H1 (cell line): ENCODE measurements at regions not wholly inside any gene's neighbourhood (a gene's known extent, or its start where the extent isn't known, plus 50 kb on each side); places are given as distances from the start of the nearest gene placed in this dataset.

Experiments
- CTCF ChIA-PET: fragments of 300-600 bp; sonication (Branson Sonifier 250); formaldehyde crosslinking; loops from one replicate; lab custom pipeline; 2021; ENCODE audit not compliant: partially characterized antibody; lab: Charles Lee
- POLR2A ChIA-PET: fragments of 300-600 bp; sonication (Branson Sonifier 250); formaldehyde crosslinking; loops from one replicate; lab custom pipeline; 2021; ENCODE audit warnings: inconsistent platforms; ENCODE audit not compliant: partially characterized antibody; lab: Charles Lee
- DNase-seq, 2 experiments: peaks; one replicate each; pipeline versions ENCODE4 v3.0.0 to v3.0.0-alpha.2; 2010 to 2022; ENCODE audit warnings: low spot score in 2 of 2, low read depth in 1 of 2, mixed read lengths in 1 of 2
- FAIRE-seq: peaks from 2 replicates; lab custom pipeline; 2011; peaks lifted over from hg19 to GRCh38; lab: Jason Lieb, UNC
- H2AFZ ChIP-seq: 2 replicates; pipeline ENCODE4 v1.8.1; 2012; ENCODE audit warnings: low read length, inconsistent platforms
- H2AK5ac ChIP-seq: 2 replicates; pipeline ENCODE4 v1.6.1; 2013; ENCODE audit warnings: low read depth, low read length
- H2BK120ac ChIP-seq: replicated peaks from 2 replicates; pipeline ENCODE3; 2013; ENCODE audit warnings: low read depth, low read length, inconsistent platforms
- H2BK12ac ChIP-seq: 2 replicates; pipeline ENCODE4 v1.6.1; 2013; ENCODE audit warnings: low read depth, low read length
- H2BK15ac ChIP-seq: 2 replicates; pipeline ENCODE4 v1.6.1; 2013; ENCODE audit warnings: low read length
- H2BK20ac ChIP-seq: 2 replicates; pipeline ENCODE4 v1.6.1; 2013; ENCODE audit warnings: low read length
- H2BK5ac ChIP-seq: 2 replicates; pipeline ENCODE4 v1.6.1; 2013; ENCODE audit warnings: low read depth, low read length
- H3K14ac ChIP-seq: 2 replicates; pipeline ENCODE4 v1.6.1; 2013; ENCODE audit warnings: inconsistent platforms; ENCODE audit not compliant: insufficient read length
- H3K18ac ChIP-seq: 2 replicates; pipeline ENCODE4 v1.6.1; 2013; ENCODE audit warnings: low read length; ENCODE audit errors: extremely low read depth
- H3K23ac ChIP-seq: 2 replicates; pipeline ENCODE4 v1.6.1; 2013; ENCODE audit warnings: inconsistent platforms; ENCODE audit not compliant: insufficient read length
- H3K23me2 ChIP-seq: 2 replicates; pipeline ENCODE4 v1.6.1; 2013; ENCODE audit warnings: low read depth, low read length
- H3K27ac ChIP-seq: 2 replicates; pipeline ENCODE4 v1.6.1; 2011; ENCODE audit warnings: low read depth, low read length, inconsistent platforms
- H3K27me3 ChIP-seq, 4 experiments: replicated peaks in 1 of 4; 1 replicate in 1 of 4; 2 replicates in 3 of 4; pipeline versions ENCODE4 v1.6.1 to v1.8.1; 2011 to 2013; ENCODE audit warnings: low read length in 3 of 4, mild to moderate bottlenecking in 3 of 4, inconsistent platforms in 2 of 4, mixed read lengths in 2 of 4, moderate library complexity in 1 of 4; ENCODE audit not compliant: control insufficient read depth in 3 of 4, insufficient read depth in 3 of 4; ENCODE audit errors: extremely low read depth in 1 of 4
- H3K36me3 ChIP-seq, 4 experiments: 2 replicates each; pipeline versions ENCODE4 v1.6.1 to v1.8.1; 2011 to 2013; ENCODE audit warnings: mild to moderate bottlenecking in 4 of 4, low read length in 3 of 4, moderate library complexity in 2 of 4, control low read depth in 1 of 4, inconsistent platforms in 1 of 4; ENCODE audit not compliant: insufficient read depth in 4 of 4, control insufficient read depth in 2 of 4
- H3K4ac ChIP-seq: replicated peaks from 2 replicates; pipeline ENCODE3; 2013; ENCODE audit warnings: low read length, low read depth, mixed read lengths, inconsistent platforms; ENCODE audit not compliant: insufficient read length
- H3K4me1 ChIP-seq, 4 experiments: replicated peaks in 1 of 4; 1 replicate in 1 of 4; 2 replicates in 3 of 4; pipeline versions ENCODE4 v1.6.1 to v1.8.1; 2011 to 2013; ENCODE audit warnings: low read length in 3 of 4, inconsistent platforms in 2 of 4, mixed read lengths in 1 of 4; ENCODE audit not compliant: insufficient read depth in 4 of 4, control insufficient read depth in 3 of 4
- H3K4me2 ChIP-seq, 2 experiments: 2 replicates each; pipeline versions ENCODE4 v1.6.1 to v1.8.1; 2011 to 2013; ENCODE audit warnings: low read depth in 2 of 2, low read length in 2 of 2, control low read depth in 1 of 2, inconsistent platforms in 1 of 2, mild to moderate bottlenecking in 1 of 2; ENCODE audit not compliant: insufficient read depth in 1 of 2
- H3K4me3 ChIP-seq, 4 experiments: fragments of 200-600, 300-600 bp in 1 of 4; sonication (generic), shearing (Covaris generic), sonication (Bioruptor Twin) in 1 of 4; 2 replicates each; pipeline versions ENCODE4 v1.5.1 to v1.8.1; 2011 to 2016; ENCODE audit warnings: low read length in 4 of 4, low read depth in 3 of 4, control low read depth in 2 of 4, inconsistent platforms in 2 of 4, mild to moderate bottlenecking in 2 of 4, mixed read lengths in 1 of 4, moderate library complexity in 1 of 4; ENCODE audit not compliant: insufficient read depth in 2 of 4; ENCODE audit errors: extremely low read depth in 1 of 4
- H3K56ac ChIP-seq: replicated peaks from 2 replicates; pipeline ENCODE3; 2013; ENCODE audit warnings: low read depth, mild to moderate bottlenecking, mixed read lengths, low read length, inconsistent platforms; ENCODE audit not compliant: insufficient read length
- H3K79me1 ChIP-seq: 2 replicates; pipeline ENCODE4 v1.6.1; 2013; ENCODE audit warnings: low read depth, low read length, control low read depth
- H3K79me2 ChIP-seq, 2 experiments: 2 replicates each; pipeline versions ENCODE4 v1.6.1 to v1.8.1; 2012 to 2013; ENCODE audit warnings: low read length in 2 of 2, mild to moderate bottlenecking in 2 of 2, inconsistent platforms in 1 of 2; ENCODE audit not compliant: insufficient read depth in 2 of 2, control insufficient read depth in 1 of 2
- H3K9ac ChIP-seq, 4 experiments: replicated peaks in 1 of 4; 1 replicate in 1 of 4; 2 replicates in 3 of 4; pipeline versions ENCODE4 v1.6.1 to v1.8.1; 2011 to 2013; ENCODE audit warnings: low read depth in 3 of 4, low read length in 3 of 4, control low read depth in 2 of 4, mild to moderate bottlenecking in 2 of 4, moderate library complexity in 2 of 4, inconsistent platforms in 1 of 4; ENCODE audit errors: extremely low read depth in 1 of 4
- H3K9me3 ChIP-seq, 2 experiments: 2 replicates each; pipeline versions ENCODE4 v1.6.1 to v1.8.1; 2012 to 2013; ENCODE audit warnings: mild to moderate bottlenecking in 2 of 2, moderate library complexity in 2 of 2, control low read depth in 1 of 2, inconsistent platforms in 1 of 2, low read depth in 1 of 2, low read length in 1 of 2, mixed read lengths in 1 of 2; ENCODE audit not compliant: insufficient read depth in 2 of 2
- H4K20me1 ChIP-seq, 2 experiments: replicated peaks in 1 of 2; 2 replicates each; pipeline versions ENCODE3 to v1.8.1; 2011 to 2013; ENCODE audit warnings: inconsistent platforms in 2 of 2, low read length in 2 of 2, mild to moderate bottlenecking in 1 of 2; ENCODE audit not compliant: insufficient read depth in 2 of 2, control insufficient read depth in 1 of 2
- H4K5ac ChIP-seq: 2 replicates; pipeline ENCODE4 v1.6.1; 2013; ENCODE audit warnings: low read length, low read depth, mixed read lengths, inconsistent platforms; ENCODE audit not compliant: insufficient read length
- H4K8ac ChIP-seq: 2 replicates; pipeline ENCODE4 v1.8.0; 2013; ENCODE audit warnings: mild to moderate bottlenecking, moderate library complexity, low read length, inconsistent platforms; ENCODE audit not compliant: insufficient read depth; ENCODE audit errors: extremely low read depth
- H4K91ac ChIP-seq: replicated peaks from 2 replicates; pipeline ENCODE3; 2013; ENCODE audit warnings: low read length, mixed read lengths, inconsistent platforms; ENCODE audit not compliant: insufficient read length
- POLR2A ChIP-seq, 2 experiments: IDR thresholded peaks; 1 replicate in 1 of 2; 2 replicates in 1 of 2; pipeline ENCODE4 v1.6.1; 2011; ENCODE audit warnings: low read depth in 2 of 2, low read length in 2 of 2, mild to moderate bottlenecking in 2 of 2; ENCODE audit errors: control extremely low read depth in 1 of 2
- RXRA ChIP-seq: IDR thresholded peaks from 2 replicates; pipeline ENCODE4 v1.6.1; 2011; ENCODE audit warnings: low read depth, mild to moderate bottlenecking, low read length, moderate library complexity; ENCODE audit not compliant: insufficient read depth
- SP1 ChIP-seq: IDR thresholded peaks from 2 replicates; pipeline ENCODE4 v1.6.1; 2011; ENCODE audit warnings: low read depth, low read length
- WGBS, 2 experiments: shearing (Covaris generic) in 1 of 2; methylation state at CpG; one replicate each; pipeline versions ENCODE4 v1.1.6 to v1.1.7; 2013 to 2015; ENCODE audit warnings: low lambda C conversion rate in 2 of 2, mixed read lengths in 2 of 2, inconsistent platforms in 1 of 2, low coverage in 1 of 2, missing lambda C conversion rate in 1 of 2; ENCODE audit not compliant: insufficient replicate concordance in 2 of 2, insufficient coverage in 1 of 2, insufficient read length in 1 of 2; ENCODE audit errors: extremely low coverage in 1 of 2, missing lambda C conversion rate in 1 of 2; 5-methylcytosine and 5-hydroxymethylcytosine counted together

DNA sequence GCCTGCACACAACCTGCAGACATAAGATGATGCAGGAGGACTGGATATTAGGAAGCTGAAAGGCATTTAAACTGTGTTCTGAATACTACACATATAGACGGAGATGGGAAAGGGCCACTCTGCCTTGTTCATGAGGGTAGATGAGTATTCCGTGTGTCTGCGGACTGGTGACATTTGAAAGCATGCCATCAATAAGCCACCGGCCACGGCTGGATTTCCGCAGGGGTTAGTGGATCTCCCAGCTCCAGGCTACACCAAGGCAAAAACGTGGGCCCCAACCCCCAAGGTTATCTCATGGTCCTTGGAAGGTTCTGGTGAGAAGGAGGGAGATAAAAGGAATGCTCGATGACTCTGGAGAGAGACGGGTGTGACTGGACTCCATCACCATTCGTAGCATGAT is 78.6 kb upstream of the THBS2 start:
- POLR2A ChIA-PET: no interaction called here
- Histone ChIP-seq H3K18ac (no peak overlapping the region), H3K56ac (no peak overlapping the region), H3K27ac (no peak overlapping the region), H3K4me2 (no peak overlapping the region), H3K4ac (no peak overlapping the region), H2BK12ac (no peak overlapping the region), H3K14ac (no peak overlapping the region), H2AFZ (no peak overlapping the region), H2BK5ac (no peak overlapping the region), H2BK15ac (no peak overlapping the region), H3K4me3 (no peak overlapping the region), H3K23me2 (no peaks in the 10 kb centered on the region), H3K79me1 (no peaks in the 10 kb centered on the region), H2BK120ac (no peak overlapping the region), H3K79me2 (no peaks in the 10 kb centered on the region), H3K9me3 (no peaks in the 10 kb centered on the region), H3K4me1 (no peaks in the 10 kb centered on the region; a peak in 1 of 7 replicates), H3K23ac (no peak overlapping the region), H4K20me1 (no peaks in the 10 kb centered on the region), H4K5ac (no peak overlapping the region), H3K36me3 (no peaks in the 10 kb centered on the region), H2AK5ac (no peak overlapping the region), H2BK20ac (no peak overlapping the region), H4K8ac (no peak overlapping the region), H3K27me3 (no peaks in the 10 kb centered on the region), H3K9ac (no peak overlapping the region), H4K91ac (no peak overlapping the region)
- DNase-seq (no peak), FAIRE-seq (no peak)
- WGBS, 2 experiments: 92% methylated on average over 10 of the region's 10 CpGs; no CpG with 5 or more reads in 1 of the 2 experiments
- CTCF ChIA-PET: interaction anchor here (1.1 kb wide), 1 partner anchor 158 kb away, joined by 5 read pairs; no protein-coding TSS in a partner anchor
- no peak for TF ChIP-seq POLR2A (IDR thresholded peaks at IDR 0.05; ENCODE audit: control extremely low read depth in 1 of 2, low read depth in 2 of 2, low read length in 2 of 2)
- TF ChIP-seq SP1: no peak
- TF ChIP-seq RXRA: no peak
